ENCODE measurements at regions not wholly inside any gene's neighbourhood (a gene's known extent, or its start where the extent isn't known, plus 50 kb on each side); places are given as distances from the start of the nearest gene placed in this dataset.

DNA sequence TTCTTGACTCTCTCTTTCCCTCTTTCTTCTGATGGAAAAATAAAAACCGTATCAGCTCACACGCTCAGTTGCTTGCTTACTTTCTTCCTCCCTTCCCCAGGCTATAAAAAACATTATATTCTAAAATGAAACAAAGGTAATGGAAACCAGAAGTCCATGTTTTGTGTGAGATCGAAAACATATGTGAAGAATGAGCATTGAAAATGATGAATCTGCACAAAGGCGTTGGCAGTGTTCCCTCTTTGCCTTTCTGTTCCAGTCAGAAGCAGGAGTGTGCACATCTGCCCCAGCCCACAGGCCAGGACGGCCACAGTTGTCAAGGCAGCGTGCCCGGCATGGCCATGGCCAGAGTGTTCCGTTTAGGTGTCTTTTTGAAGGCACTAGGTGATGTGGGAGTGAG lies 185.3 kb upstream of the USP24 start (continued):
- TF ChIP-seq, protein P1, sequence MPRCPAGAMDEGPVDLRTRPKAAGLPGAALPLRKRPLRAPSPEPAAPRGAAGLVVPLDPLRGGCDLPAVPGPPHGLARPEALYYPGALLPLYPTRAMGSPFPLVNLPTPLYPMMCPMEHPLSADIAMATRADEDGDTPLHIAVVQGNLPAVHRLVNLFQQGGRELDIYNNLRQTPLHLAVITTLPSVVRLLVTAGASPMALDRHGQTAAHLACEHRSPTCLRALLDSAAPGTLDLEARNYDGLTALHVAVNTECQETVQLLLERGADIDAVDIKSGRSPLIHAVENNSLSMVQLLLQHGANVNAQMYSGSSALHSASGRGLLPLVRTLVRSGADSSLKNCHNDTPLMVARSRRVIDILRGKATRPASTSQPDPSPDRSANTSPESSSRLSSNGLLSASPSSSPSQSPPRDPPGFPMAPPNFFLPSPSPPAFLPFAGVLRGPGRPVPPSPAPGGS (IDR thresholded peaks at IDR 0.05; ENCODE audit: borderline replicate concordance, insufficient read depth, low read depth, low read length, poor library complexity, severe bottlenecking): no peak
- no peak for TF ChIP-seq PAX8 (IDR thresholded peaks at IDR 0.05)
- TF ChIP-seq CHD1 (IDR thresholded peaks at IDR 0.05; ENCODE audit: low read depth, low read length): no peak

DNA sequence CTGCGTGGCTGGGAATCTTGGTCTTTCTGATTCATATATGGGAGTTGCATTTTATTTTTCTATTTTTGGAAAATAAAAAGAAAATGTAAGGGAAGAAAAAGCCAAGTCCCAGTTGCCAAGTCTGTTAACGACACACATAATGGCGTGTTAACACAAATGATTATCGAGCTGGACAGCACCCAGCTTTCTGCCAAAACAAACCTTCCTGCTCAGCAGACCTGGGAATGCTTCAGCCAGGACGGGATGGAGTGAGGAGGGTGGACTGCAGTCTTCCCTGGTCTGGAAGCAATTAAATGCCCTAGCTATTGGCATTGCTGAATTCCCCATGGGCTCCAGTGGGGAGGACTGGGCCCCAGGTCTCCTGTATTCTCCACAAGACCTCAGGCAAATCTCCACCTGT lies 184.2 kb upstream of the USP24 start:
- WGBS (ENCODE audit: insufficient coverage, insufficient replicate concordance, low lambda C conversion rate, missing lambda C conversion rate): 29% methylated on average over 5 of the region's 5 CpGs
- ChIA-PET POLR2A (no interaction called here), SMC1A (ENCODE audit: uncharacterized antibody, unreplicated experiment) (no interaction called here), CTCF (no interaction called here), RAD21 (ENCODE audit: unreplicated experiment) (no interaction called here)
- H3K27me3 ChIP-seq (replicated peaks in 1 of 2; ENCODE audit: control insufficient read depth in 2 of 2, insufficient read depth in 2 of 2, low read length in 1 of 2): no peaks in the 10 kb centered on the region
- no peak overlapping the region for H3K4me3 ChIP-seq
- intact Hi-C loops (cut with micrococcal nuclease; ENCODE audit: unreplicated experiment): no loop called here
- in situ Hi-C loops (cut with MboI): no loop called here
- no peak for ATAC-seq
- H3K36me3 ChIP-seq (ENCODE audit: control insufficient read depth in 2 of 2, insufficient read depth in 2 of 2, low read length in 1 of 2): no peaks in the 10 kb centered on the region
- TF ChIP-seq SRF (IDR thresholded peaks at IDR 0.05; ENCODE audit: low read depth in 2 of 2, low read length in 2 of 2) (no peak), ZZZ3 (IDR thresholded peaks at IDR 0.05; ENCODE audit: control insufficient read depth, insufficient read length, low read depth) (no peak)
- no peak for DNase-seq (ENCODE audit: low read depth, low spot score)
- no peak overlapping the region for H3K4me2 ChIP-seq (ENCODE audit: control insufficient read depth, insufficient read depth)
- BruUV-seq (replicated peaks): no TSS peak
- no peaks in the 10 kb centered on the region for H4K20me1 ChIP-seq (ENCODE audit: control insufficient read depth, insufficient read depth)
- no peak overlapping the region for H2AFZ ChIP-seq (ENCODE audit: control insufficient read depth, low read depth, low read length)
- H3K9ac ChIP-seq (ENCODE audit: control insufficient read depth, insufficient read depth, low read length): no peak overlapping the region
- no peak for FAIRE-seq
- H3K27ac ChIP-seq (ENCODE audit: control insufficient read depth, insufficient read depth): no peak overlapping the region
- H3K9me3 ChIP-seq (replicated peaks; ENCODE audit: control insufficient read depth, insufficient read depth, low read length): no peaks in the 10 kb centered on the region
- H3K4me1 ChIP-seq (ENCODE audit: control insufficient read depth, insufficient read depth, low read length): no peaks in the 10 kb centered on the region
- no peaks in the 10 kb centered on the region for H3K79me2 ChIP-seq (ENCODE audit: control insufficient read depth, insufficient read depth, low read length)
